OCI-LY1 (cell line): ENCODE measurements at regions not wholly inside any gene's neighbourhood (a gene's known extent, or its start where the extent isn't known, plus 50 kb on each side); places are given as distances from the start of the nearest gene placed in this dataset.

Experiments used
- CTCF ChIP-seq: fragments of 200-600 bp; sonication (generic), shearing (Covaris generic); IDR thresholded peaks from 2 replicates; pipeline ENCODE4 v1.5.1; 2017; ENCODE audit warnings: mild to moderate bottlenecking, antibody characterized with exemption, low read length, moderate library complexity, mixed read lengths
- EZH2 ChIP-seq: fragments of 200-600 bp; sonication (generic), shearing (Covaris generic); IDR thresholded peaks from 2 replicates; pipeline ENCODE4 v1.8.0; 2017; ENCODE audit warnings: borderline replicate concordance, mixed run types, mild to moderate bottlenecking, antibody characterized with exemption, low read length, moderate library complexity, mixed read lengths

DNA sequence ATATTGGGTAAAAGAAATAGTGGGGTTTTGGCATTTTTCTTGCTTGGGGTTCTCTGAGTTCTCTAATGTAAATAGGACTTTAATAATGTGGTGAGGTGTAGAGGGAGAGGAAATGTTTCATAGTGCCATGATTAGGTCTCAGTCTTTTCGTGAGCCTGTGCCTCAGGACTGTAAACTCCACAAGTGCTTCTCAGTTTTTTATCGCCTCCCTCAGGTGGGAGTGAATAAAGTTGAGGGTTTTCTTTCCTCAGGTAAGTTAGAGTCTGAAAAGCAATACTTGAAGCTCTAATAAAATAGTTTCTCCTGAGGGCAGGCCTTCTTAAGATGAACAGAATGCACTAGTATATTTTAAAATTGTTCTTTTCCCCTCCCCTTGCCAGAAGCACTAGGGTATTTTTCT lies 243.1 kb upstream of the SETBP1 start:
- TF ChIP-seq CTCF (no peak), EZH2 (no peak)
